Right atrium auricular region (tissue), 2 donors: ENCODE measurements at regions not wholly inside any gene's neighbourhood (a gene's known extent, or its start where the extent isn't known, plus 50 kb on each side); places are given as distances from the start of the nearest gene placed in this dataset.

Source experiments
- DNase-seq: peaks from one replicate; pipeline ENCODE4 v3.0.0-alpha.2; 2019; ENCODE audit warnings: low spot score
- H3K27ac ChIP-seq, 2 donors: fragments of 200-600 bp; sonication (generic); 1 replicate in 1 of 2; 2 replicates in 1 of 2; pipeline ENCODE4 v1.5.1; 2016 to 2019
- H3K27me3 ChIP-seq, 2 donors: fragments of 200-600 bp; sonication (generic); one replicate each; pipeline versions ENCODE4 v1.5.1 to v1.6.0; 2017 to 2019
- H3K36me3 ChIP-seq: fragments of 200-600 bp; sonication (generic); one replicate; pipeline ENCODE4 v1.5.1; 2016
- H3K4me1 ChIP-seq, 2 donors: fragments of 200-600 bp; sonication (generic); one replicate each; pipeline versions ENCODE4 v1.5.1 to v1.6.0; 2017 to 2019
- H3K4me3 ChIP-seq, 2 donors: fragments of 200-600 bp; sonication (generic); 1 replicate in 1 of 2; 2 replicates in 1 of 2; pipeline ENCODE4 v1.5.1; 2017 to 2019; ENCODE audit warnings: mild to moderate bottlenecking in 1 of 2, moderate library complexity in 1 of 2
- H3K9me3 ChIP-seq, 2 donors: fragments of 200-600 bp; sonication (generic); one replicate each; pipeline ENCODE4 v1.5.1; 2019
- TF ChIP-seq, protein P1 (sequence below), 2 donors: fragments of 200-600 bp; sonication (generic); IDR thresholded peaks; one replicate each; pipeline ENCODE4 v1.5.1; 2019; ENCODE audit warnings: antibody characterized with exemption in 2 of 2

DNA sequence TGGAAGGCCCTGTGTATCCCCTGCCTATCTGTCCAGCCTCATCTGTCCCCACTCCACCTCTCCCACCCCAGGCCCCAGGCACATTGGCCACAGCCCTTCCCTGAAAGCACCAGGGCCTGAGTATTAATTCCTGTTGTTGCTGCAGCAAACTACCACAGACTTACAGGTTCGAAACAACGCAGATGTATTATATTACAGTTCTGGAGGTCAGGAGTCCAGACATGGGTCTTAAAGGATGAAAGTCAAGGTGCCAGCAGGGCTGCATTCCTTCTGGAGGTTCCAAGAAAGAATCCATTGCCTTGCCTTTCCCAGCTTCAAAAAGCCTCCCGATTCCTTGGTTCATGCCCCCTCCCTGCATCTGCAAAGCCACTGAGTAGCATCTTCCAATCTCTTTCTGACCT, 78.7 kb upstream of the LAPTM4A start:
- H3K4me3 ChIP-seq: no peak overlapping the region
- no peak for DNase-seq
- H3K27me3 ChIP-seq: no peaks in the 10 kb centered on the region
- H3K4me1 ChIP-seq: no peaks in the 10 kb centered on the region
- TF ChIP-seq, protein P1, sequence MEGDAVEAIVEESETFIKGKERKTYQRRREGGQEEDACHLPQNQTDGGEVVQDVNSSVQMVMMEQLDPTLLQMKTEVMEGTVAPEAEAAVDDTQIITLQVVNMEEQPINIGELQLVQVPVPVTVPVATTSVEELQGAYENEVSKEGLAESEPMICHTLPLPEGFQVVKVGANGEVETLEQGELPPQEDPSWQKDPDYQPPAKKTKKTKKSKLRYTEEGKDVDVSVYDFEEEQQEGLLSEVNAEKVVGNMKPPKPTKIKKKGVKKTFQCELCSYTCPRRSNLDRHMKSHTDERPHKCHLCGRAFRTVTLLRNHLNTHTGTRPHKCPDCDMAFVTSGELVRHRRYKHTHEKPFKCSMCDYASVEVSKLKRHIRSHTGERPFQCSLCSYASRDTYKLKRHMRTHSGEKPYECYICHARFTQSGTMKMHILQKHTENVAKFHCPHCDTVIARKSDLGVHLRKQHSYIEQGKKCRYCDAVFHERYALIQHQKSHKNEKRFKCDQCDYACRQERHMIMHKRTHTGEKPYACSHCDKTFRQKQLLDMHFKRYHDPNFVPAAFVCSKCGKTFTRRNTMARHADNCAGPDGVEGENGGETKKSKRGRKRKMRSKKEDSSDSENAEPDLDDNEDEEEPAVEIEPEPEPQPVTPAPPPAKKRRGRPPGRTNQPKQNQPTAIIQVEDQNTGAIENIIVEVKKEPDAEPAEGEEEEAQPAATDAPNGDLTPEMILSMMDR (IDR thresholded peaks at IDR 0.05): no peak
- no peaks in the 10 kb centered on the region for H3K9me3 ChIP-seq
- H3K36me3 ChIP-seq: no peaks in the 10 kb centered on the region
- no peak overlapping the region for H3K27ac ChIP-seq

DNA sequence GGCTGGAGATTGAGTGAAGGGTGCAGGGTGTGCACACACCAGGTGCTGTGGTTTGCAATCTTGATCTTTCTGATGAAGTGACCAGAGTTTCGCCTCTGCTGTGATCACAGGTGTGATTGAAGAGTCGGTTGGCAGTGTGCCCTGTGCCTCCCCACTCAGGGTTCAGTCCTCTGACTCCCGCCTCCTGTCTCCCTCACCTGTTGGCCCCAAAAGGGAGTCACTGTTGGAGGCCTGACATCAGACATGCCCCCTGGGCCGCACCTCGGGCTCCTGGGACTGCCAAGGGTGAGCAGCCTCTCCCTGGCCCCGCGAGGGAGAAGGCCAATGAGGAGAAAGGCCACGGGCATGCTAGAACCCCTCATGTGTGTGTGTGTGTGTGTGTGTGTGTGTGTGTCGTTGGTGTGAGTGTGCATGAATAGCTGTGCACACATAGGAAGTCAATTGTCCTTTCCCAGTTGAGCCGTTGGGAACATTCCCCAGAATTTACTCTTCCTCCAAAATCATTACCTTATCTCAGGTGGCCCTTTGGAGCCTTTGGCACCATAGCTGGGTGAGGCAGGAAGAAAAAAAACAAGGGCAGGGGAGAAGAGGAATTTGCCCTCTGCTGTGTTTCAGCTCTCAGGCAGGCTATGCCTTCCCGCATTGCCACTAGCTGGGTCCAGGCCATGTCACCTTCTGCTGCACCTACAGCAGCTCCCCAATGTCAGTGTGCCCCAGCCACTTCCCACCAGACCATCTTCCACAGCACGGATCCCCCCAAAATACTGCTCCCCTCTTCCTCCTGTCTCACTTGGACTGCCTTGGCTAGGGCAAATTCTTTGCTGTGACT, 78.1 kb upstream of the LAPTM4A start:
- Histone ChIP-seq H3K9me3 (no peaks in the 10 kb centered on the region), H3K4me3 (no peak overlapping the region), H3K36me3 (no peaks in the 10 kb centered on the region), H3K27me3 (no peaks in the 10 kb centered on the region), H3K4me1 (no peaks in the 10 kb centered on the region), H3K27ac (no peak overlapping the region)
- TF ChIP-seq, protein P1 (IDR thresholded peaks at IDR 0.05): no peak
- DNase-seq: no peak

- Histone ChIP-seq H3K4me1 (no peaks in the 10 kb centered on the region), H3K27me3 (no peaks in the 10 kb centered on the region), H3K36me3 (no peaks in the 10 kb centered on the region), H3K27ac (no peak overlapping the region), H3K4me3 (no peak overlapping the region), H3K9me3 (no peaks in the 10 kb centered on the region)
- TF ChIP-seq, protein P1 (IDR thresholded peaks at IDR 0.05): no peak
- DNase-seq: no peak
Observed at GRCh38 chr2:20128506-20129330, 77.3 kb upstream of the LAPTM4A start.

DNA sequence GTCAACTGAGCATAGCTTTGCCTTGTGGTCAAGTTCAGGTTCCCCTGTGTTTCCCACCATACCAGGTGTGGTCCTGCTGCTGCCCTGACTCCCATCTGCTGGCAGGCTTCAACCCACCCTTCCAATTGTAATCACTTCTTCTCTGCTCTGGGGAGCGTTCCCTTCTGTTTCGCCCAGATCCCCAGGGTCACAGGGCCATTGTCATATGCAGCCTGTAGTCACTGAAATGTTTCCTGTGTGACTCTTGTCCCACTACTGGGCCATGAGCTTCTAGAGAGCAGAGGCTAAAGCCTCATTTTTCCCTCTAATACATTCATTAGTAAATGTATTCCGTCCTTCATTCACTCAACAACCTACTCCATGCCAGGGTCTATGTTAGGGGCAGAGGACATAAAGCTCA, 75.0 kb upstream of the LAPTM4A start:
- DNase-seq: no peak
- no peaks in the 10 kb centered on the region for H3K9me3 ChIP-seq
- TF ChIP-seq, protein P1 (IDR thresholded peaks at IDR 0.05): no peak
- H3K27me3 ChIP-seq: no peaks in the 10 kb centered on the region
- no peak overlapping the region for H3K4me3 ChIP-seq
- no peaks in the 10 kb centered on the region for H3K36me3 ChIP-seq
- H3K27ac ChIP-seq: no peak overlapping the region
- no peaks in the 10 kb centered on the region for H3K4me1 ChIP-seq

DNA sequence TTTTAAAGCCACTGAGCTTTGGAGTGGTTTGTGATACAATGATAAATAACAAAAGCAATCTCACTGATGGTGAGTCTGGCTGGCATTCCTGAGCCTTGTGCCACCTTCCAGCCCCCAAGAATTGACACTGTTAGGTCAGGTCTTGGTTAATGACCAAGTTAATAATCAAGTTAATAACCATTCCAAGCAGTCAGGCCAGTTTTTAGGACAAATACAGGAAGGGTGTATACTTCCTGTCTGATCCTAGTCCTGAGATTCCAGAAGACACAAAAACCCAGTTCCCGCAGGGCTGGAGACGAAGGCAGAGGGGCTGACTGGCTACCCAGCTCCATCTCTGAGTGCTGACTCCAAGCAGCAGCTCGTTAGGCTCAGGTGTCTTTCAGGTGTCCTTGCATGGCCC, 74.6 kb upstream of the LAPTM4A start:
- H3K9me3 ChIP-seq: no peaks in the 10 kb centered on the region
- H3K27ac ChIP-seq: no peak overlapping the region
- no peak for DNase-seq
- no peaks in the 10 kb centered on the region for H3K36me3 ChIP-seq
- TF ChIP-seq, protein P1 (IDR thresholded peaks at IDR 0.05): no peak
- H3K4me1 ChIP-seq: no peaks in the 10 kb centered on the region
- H3K27me3 ChIP-seq: no peaks in the 10 kb centered on the region
- no peak overlapping the region for H3K4me3 ChIP-seq
